MG63 (cell line): ENCODE measurements at regions not wholly inside any gene's neighbourhood (a gene's known extent, or its start where the extent isn't known, plus 50 kb on each side); places are given as distances from the start of the nearest gene placed in this dataset.
"Not testable (repeated sequence)": the region's sequence is repeated elsewhere in the genome, so short reads cannot be mapped to it uniquely, and the experiment has no call there.

Experiments
- DNase-seq: peaks from one replicate; pipeline ENCODE4 v3.0.0-alpha.2; 2020
- H3K27me3 ChIP-seq: fragments of 250-450 bp; sonication (Bioruptor Pico); 2 replicates; pipeline ENCODE4 v1.5.1; 2020; ENCODE audit warnings: mild to moderate bottlenecking, moderate library complexity
- H3K36me3 ChIP-seq: fragments of 250-450 bp; sonication (Bioruptor Pico); 2 replicates; pipeline ENCODE4 v1.5.1; 2020; ENCODE audit warnings: mild to moderate bottlenecking, moderate library complexity
- H3K4me3 ChIP-seq: fragments of 250-450 bp; sonication (Bioruptor Pico); 2 replicates; pipeline ENCODE4 v1.5.1; 2020; ENCODE audit warnings: mild to moderate bottlenecking, moderate library complexity
- H3K9me3 ChIP-seq: fragments of 250-450 bp; sonication (Bioruptor Pico); 2 replicates; pipeline ENCODE4 v1.5.1; 2020; ENCODE audit warnings: mild to moderate bottlenecking, moderate library complexity

DNA sequence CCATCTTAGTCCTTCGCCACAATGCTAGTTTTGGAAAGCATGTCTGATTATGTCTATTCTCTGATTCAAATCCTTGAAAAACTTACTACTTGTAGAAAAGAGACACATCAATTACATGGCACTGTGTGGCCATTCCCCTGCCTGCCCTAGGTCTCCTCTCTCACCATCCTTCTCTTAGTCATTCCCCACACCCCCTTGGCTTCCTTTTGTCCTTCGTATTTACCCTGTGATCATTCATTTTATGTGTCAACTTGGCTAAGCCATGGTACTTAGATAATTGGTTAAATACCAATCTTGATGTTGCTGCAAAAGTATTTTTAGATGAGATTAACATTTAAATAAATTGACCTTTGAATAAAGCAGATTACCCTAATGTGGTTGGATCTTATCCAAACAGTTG is 122.9 kb upstream of the CDH11 start:
- H3K36me3 ChIP-seq, result no peaks in the 10 kb centered on the region
- no peaks in the 10 kb centered on the region for H3K27me3 ChIP-seq
- H3K9me3 ChIP-seq, result no peaks in the 10 kb centered on the region
- no peak for DNase-seq
- H3K4me3 ChIP-seq, result no peak overlapping the region

DNA sequence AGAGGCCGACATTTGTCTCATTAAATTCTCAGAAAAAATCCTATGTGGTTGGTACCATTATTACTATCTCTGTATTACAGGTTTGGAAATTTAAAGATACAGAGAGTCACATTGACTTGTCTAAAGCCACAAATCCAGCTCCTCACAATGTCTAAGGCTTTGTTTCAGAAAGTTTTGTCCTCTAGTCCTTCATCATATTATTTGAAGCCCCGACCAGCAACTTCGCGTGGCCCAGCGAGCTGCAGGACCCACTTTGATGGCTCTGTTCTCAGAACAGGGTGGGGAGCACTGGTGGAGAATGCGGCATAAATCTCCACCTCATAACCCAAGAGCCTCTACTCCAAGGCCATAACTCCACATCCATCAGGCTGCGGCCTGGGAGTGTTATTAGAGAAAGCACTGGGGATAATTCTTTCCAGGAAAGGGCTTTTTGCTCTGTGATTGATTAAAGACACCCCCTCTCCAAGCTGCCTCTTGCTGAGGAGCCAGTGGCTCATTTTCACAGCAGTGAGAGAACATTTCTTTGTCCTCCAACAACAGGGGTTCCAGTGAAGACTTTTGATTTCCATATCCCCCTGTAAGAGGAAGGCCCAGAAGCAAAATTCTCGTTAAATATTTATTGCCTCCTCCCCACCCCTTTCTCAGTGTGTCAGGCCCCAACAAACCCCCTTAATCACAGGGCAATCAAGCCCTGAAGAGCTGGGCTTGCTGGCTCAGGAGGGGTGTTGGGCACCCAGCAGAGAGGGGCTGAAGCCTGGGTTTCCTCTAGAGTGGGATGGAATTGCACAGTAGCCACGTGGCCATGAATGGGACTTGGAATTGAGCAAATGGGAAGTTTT is 113.7 kb upstream of the CDH11 start:
- DNase-seq, result no peak
- Histone ChIP-seq H3K36me3 (no peaks in the 10 kb centered on the region), H3K27me3 (no peaks in the 10 kb centered on the region), H3K4me3 (no peak overlapping the region), H3K9me3 (no peaks in the 10 kb centered on the region)

DNA sequence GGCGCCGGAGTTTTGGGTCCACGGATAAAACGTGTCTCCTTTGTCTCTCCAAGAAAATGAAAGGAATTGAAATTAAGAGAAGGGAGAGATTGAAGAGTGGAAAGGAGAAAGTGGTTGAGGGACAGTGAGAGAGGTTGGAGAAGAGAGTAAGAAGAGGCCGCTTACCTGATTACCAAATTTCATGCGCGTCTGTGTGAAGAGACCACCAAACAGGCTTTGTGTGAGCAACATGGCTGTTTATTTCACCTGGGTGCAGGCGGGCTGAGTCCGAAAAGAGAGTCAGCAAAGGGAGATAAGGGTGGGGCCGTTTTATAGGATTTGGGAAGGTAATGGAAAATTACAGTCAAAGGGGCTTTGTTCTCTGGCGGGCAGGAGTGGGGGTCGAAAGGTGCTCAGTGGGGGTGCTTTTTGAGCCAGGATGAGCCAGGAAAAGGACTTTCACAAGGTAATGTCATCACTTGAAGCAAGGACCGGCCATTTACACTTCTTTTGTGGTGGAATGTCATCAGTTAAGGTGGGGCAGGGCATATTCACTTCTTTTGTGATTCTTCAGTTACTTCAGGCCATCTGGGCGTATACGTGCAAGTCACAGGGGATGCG is 113.0 kb upstream of the CDH11 start:
- not testable (repeated sequence) for H3K36me3 ChIP-seq, H3K9me3 ChIP-seq, H3K27me3 ChIP-seq, H3K4me3 ChIP-seq, DNase-seq

DNA sequence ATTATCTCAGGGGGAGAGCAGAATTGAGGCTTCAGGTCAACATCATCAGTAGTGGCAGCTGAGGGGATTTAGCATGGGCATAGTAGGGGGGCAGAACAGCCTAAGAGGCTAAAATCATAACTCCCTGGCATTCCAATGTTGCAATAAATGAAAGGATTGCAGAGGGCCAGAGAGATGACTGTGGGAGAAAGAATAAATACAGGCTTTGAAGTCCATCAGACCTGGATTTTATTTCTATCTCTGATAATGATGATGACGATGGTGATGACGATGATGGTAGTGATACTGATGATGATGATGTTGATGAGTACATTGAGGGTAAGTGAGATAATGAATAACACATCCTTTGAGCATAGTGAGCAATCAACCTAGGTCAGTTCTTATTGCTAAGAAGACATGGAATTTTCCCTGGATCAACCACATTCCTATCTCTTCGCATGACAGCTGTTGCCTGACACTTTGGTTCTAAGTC is 107.4 kb upstream of the CDH11 start:
- Histone ChIP-seq H3K4me3 (no peak overlapping the region), H3K36me3 (no peaks in the 10 kb centered on the region), H3K9me3 (no peaks in the 10 kb centered on the region), H3K27me3 (no peaks in the 10 kb centered on the region)
- DNase-seq, result no peak

DNA sequence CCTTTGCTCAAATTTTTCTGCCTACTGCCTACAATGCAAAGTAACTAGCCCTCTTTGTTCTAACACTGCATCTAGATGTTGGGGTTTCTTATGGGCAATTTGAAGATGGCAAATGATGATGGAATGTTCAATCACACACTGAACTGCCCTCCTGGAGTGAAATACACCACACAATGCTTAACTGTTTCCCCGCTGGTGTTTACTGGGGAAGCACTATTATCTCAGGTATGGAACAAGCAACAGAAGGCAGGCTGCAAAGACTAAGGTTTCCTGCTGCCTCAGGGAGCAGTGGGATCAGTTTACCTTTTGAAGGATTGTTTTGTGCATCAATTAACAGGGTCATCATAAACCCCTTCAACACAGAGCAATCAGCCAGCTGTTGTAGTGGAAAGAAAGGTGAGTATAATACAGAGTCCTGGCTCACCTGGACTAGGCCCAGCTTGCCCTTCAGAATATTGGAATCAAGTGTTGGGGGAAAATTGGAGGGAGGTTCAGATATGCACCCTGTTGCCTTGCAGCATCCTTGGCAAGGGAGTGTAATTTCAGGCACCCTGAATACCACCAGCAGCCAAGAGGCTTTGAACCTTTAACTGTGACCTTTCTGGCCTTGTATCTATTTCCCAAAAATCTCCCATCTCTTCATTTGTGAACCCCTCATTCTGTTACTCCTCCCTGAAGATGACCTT is 105.4 kb upstream of the CDH11 start:
- Histone ChIP-seq H3K9me3 (no peaks in the 10 kb centered on the region), H3K27me3 (no peaks in the 10 kb centered on the region), H3K4me3 (no peak overlapping the region), H3K36me3 (no peaks in the 10 kb centered on the region)
- DNase-seq, result no peak

DNA sequence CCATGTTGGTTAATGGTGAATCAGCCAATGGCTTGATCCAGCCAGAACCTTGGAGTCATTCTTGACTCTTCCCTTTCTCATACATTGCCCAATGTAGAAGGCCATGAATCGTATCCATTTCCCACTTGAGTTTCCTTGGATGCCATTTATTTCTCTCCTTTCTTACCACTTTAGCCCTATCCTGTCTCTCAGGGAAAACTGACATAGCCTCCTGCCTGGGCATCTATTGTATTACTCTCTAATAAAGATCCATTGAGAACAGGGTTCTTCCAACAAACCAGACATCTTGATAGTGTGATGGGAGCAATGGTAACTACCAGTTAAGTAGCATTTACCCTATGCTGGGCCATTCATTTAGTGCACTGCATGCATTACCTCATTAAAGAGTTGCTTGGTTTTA is 104.2 kb upstream of the CDH11 start:
- no peak overlapping the region for H3K4me3 ChIP-seq
- no peaks in the 10 kb centered on the region for H3K9me3 ChIP-seq
- no peaks in the 10 kb centered on the region for H3K27me3 ChIP-seq
- no peak for DNase-seq
- H3K36me3 ChIP-seq, result no peaks in the 10 kb centered on the region

DNA sequence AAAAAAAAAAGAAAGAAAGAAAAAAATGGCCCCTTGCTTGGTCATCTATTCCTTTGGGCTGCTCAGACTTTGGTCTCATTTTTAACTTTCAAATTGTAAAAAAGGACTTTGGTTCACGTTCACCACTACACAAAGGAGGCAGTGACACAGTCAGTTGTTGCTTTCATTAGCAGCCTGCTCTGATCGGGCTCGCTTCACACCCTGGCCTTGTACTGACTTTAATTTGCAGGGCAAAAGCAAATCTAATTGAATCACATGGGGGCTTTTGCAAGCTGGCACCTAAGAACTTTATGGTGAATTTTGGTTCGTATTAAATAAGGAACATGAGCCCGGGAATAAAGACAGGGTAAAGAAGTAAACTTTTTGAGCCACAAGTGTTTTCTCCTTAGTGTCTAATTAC is 103.6 kb upstream of the CDH11 start:
- Histone ChIP-seq H3K27me3 (no peaks in the 10 kb centered on the region), H3K9me3 (no peaks in the 10 kb centered on the region), H3K4me3 (no peak overlapping the region), H3K36me3 (no peaks in the 10 kb centered on the region)
- no peak for DNase-seq

DNA sequence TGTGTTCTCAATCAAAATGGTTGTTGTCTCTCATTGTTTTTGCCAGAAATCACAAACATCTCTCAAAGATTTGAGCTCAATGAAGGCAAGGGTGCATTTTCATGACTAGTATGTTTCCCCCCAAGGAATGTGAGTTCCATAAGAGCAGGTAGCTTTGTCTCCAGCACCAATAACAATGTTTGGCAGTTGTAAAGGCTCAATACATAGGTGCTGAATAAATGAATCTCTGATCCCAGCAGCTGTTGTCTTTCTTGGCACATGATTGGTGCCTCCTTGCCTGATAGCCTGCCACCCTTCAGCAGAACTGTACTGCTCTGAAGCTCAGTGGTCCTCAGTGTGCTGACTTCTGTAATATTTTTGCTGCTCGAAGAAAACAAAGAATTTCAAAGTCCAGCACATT is 103.1 kb upstream of the CDH11 start:
- H3K9me3 ChIP-seq, result no peaks in the 10 kb centered on the region
- H3K36me3 ChIP-seq, result no peaks in the 10 kb centered on the region
- DNase-seq, result no peak
- no peak overlapping the region for H3K4me3 ChIP-seq
- no peaks in the 10 kb centered on the region for H3K27me3 ChIP-seq

DNA sequence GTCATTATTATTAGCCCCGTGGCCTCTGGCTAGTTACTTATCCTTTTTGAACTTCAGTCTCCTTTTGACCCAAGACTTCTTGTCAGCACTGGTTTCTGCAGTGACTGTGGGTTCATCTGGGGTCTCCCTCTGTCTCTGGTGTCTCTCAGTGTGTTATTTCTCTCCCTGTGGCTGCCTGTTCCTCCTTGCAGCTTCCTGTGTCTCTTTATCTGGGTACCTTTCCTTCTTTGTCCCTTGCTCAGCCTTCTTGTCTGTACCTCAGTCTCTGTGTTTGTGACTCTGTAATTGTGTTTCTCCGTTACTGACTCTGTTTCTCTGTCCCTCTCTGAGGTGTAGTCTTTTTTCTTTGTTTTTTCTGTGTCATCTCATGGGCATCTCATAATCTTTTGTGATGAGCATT is 102.6 kb upstream of the CDH11 start:
- no peaks in the 10 kb centered on the region for H3K27me3 ChIP-seq
- no peak overlapping the region for H3K4me3 ChIP-seq
- no peaks in the 10 kb centered on the region for H3K36me3 ChIP-seq
- H3K9me3 ChIP-seq, result no peaks in the 10 kb centered on the region
- DNase-seq, result no peak

DNA sequence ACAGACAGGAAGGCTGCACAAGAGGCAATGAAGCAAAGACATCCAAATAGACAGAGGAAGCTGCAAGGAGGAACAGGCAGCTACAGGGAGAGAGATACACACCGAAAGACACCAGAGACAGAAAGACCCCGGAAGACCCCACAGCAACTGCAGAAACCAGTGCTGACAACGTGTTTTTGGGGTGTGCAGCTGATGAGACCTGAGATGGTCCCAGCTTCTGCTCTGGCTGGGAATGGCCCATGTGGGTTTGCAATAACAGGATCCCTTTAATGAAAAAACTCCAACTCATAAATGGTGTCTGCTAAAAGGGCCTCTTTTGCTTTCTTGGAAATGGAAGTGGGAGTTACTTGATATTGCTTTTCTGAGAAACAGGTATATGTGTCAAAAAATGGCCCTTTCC is 101.5 kb upstream of the CDH11 start:
- no peaks in the 10 kb centered on the region for H3K27me3 ChIP-seq
- DNase-seq, result no peak
- no peaks in the 10 kb centered on the region for H3K9me3 ChIP-seq

DNA sequence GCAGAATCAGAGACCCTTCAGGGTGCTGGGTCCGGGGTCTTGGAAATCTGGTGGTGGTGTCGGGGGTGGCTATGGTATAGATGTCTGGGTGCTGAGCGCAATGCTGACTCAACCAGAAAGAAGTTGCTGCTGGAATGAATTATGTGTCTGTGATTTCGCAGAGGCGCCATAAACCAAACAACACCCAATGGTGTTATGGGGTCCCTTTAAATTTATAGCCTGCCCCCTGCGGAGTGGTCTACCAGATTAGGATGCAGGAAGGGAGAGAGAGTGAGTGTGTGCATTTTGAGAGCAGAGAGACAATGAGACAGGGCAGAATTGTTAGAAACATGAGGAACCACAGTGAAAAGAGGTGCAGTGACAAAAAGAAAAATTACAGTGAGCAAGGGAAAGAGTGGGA is 100.7 kb upstream of the CDH11 start:
- no peak for DNase-seq
- Histone ChIP-seq H3K27me3 (no peaks in the 10 kb centered on the region), H3K36me3 (no peaks in the 10 kb centered on the region), H3K9me3 (no peaks in the 10 kb centered on the region), H3K4me3 (no peak overlapping the region)

More for the DNA sequence above, 101.5 kb upstream of the CDH11 start:
- Histone ChIP-seq H3K4me3 (no peak overlapping the region), H3K36me3 (no peaks in the 10 kb centered on the region)

DNA sequence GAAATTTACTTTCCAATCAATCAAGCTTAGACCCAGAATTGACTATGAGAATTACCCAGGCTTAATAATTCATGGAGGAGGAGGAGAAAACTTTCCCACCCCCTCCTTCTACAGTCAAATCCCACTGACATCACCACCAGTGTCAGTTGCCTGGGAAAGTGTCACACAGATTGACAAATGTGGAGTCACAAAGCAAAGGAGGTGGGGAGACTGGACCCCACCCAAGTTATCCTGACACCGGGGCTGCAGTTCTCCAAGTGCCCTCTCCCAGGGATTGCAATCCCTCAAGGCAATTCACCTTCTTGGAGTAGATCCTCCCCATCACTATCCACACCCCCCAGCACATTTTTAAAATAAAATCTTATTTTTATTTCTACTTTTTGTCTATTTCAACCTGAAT is 100.2 kb upstream of the CDH11 start:
- DNase-seq, result no peak
- Histone ChIP-seq H3K4me3 (no peak overlapping the region), H3K27me3 (no peaks in the 10 kb centered on the region), H3K9me3 (no peaks in the 10 kb centered on the region), H3K36me3 (no peaks in the 10 kb centered on the region)

DNA sequence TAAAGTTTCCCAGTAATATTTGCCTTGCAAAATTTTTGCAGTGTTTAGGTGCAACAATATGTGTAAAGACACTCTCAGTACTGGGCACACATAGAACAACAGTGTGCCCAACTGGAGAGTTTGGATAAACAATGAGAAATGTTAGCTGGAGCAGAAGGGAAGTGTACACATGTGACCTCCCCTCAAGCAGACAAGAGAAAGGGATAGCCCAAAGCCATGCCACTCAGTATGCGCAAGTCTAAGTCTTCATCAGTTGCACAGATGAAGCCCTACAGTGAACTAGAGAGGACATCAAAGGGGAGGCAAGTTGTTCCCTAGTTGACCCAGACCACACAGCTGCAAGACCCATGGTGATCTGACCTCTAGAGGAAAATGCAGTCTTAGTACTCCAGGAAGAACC is 97.9 kb upstream of the CDH11 start:
- Histone ChIP-seq H3K9me3 (no peaks in the 10 kb centered on the region), H3K4me3 (no peak overlapping the region), H3K27me3 (no peaks in the 10 kb centered on the region), H3K36me3 (no peaks in the 10 kb centered on the region)
- DNase-seq, result no peak

DNA sequence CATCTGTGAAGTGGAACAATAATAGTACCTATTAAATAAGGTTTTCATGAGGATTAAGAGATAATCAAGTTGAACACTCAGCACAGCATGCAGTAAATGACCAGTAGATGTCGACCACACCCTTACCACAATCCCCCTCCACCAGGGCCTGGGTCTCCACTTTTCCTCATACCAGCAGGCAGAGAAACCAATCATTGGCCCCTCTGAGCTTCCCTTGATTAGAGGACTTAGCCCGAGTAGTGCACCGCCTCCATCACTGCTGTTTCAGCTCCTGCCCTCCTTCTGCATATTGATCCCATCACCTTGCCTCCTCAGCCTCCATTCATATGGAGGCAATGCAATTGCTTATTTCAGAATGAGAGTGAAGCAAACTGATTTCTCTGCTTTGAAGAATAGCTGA is 96.5 kb upstream of the CDH11 start:
- H3K4me3 ChIP-seq, result no peak overlapping the region
- H3K27me3 ChIP-seq, result no peaks in the 10 kb centered on the region
- DNase-seq, result no peak
- H3K36me3 ChIP-seq, result no peaks in the 10 kb centered on the region
- H3K9me3 ChIP-seq, result no peaks in the 10 kb centered on the region

DNA sequence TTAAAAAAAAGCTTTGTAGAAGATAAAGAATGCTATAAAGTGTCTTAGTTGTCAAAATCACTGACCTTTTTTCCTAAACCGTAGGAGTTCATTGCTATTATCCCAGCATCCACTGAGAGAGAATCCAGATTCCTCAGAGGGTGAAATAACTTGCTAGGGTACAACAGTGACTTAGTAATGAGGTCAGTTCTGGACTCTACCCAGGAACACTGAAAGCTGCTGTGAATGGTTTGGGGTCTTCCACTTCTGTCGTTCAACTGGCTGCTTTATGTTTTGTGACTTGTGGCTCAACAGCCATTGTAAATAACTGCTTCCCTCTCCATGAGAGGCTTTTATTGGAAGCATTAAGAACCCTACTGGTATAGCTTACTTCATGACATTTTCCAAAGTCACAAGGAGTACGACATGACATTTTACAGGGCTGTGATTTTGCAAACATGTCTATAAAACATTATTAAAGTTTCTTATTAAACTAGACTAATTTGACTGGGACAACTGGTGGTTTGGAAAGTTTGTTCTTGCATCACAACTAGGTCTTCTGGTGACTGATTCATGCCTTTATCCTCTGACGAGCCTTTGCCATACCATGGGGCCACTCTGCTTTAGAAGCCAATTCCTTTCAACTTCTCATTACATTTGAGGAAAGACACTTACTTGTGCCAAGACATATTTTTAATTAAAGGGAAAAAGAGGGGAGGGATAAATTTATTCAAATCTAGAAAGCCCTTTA is 92.2 kb upstream of the CDH11 start:
- H3K9me3 ChIP-seq, result no peaks in the 10 kb centered on the region
- no peaks in the 10 kb centered on the region for H3K36me3 ChIP-seq
- H3K4me3 ChIP-seq, result no peak overlapping the region
- no peaks in the 10 kb centered on the region for H3K27me3 ChIP-seq
- no peak for DNase-seq

DNA sequence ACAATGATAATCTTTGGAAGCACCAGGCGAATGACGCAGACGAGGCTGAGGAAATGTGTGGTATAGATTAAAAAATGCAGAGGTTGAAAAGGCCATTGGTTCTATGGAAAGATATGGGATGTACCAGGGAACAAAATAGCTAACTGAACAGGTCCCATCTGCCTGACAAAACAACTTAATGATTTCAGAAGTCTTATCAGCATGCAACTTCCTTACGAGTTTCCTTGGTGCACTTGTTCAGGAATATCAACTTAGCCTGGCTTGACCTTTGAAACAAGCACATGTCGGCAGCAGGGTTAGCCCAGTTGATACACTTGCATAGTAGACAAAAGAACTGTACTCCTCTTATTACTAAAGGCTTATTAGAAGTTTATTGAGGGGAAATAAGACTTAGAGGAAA is 90.9 kb upstream of the CDH11 start:
- Histone ChIP-seq H3K27me3 (no peaks in the 10 kb centered on the region), H3K36me3 (no peaks in the 10 kb centered on the region), H3K4me3 (no peak overlapping the region), H3K9me3 (no peaks in the 10 kb centered on the region)
- DNase-seq, result no peak

DNA sequence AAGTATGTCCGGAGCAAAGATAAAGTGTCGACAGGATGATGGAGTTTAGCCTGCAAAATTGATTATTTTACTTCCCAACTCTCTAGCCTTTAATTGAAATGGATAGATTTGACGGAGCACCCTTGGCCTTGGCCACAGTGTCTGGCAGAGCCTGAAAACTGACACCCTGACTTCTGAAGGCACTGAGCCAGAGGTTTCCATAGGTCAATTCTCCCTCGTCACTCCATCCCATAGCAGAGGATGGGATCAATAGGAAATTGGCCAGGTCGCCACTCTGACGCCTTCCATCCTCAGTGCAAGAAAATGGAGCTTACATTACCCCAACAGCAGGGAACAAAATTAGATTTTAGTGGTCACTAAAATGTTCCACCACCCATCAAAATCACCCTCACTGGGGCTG is 90.4 kb upstream of the CDH11 start:
- H3K4me3 ChIP-seq, result no peak overlapping the region
- no peaks in the 10 kb centered on the region for H3K9me3 ChIP-seq
- DNase-seq, result no peak

More for the DNA sequence above, 90.4 kb upstream of the CDH11 start:
- Histone ChIP-seq H3K36me3 (no peaks in the 10 kb centered on the region), H3K27me3 (no peaks in the 10 kb centered on the region)
